HG02678 (cell line): ENCODE measurements at regions not wholly inside any gene's neighbourhood (a gene's known extent, or its start where the extent isn't known, plus 50 kb on each side); places are given as distances from the start of the nearest gene placed in this dataset.
"Not testable (repeated sequence)": the region's sequence is repeated elsewhere in the genome, so short reads cannot be mapped to it uniquely, and the experiment has no call there.

Source experiments
- ATAC-seq: cut with Tn5 transposase; IDR thresholded peaks from one replicate; pipeline ENCODE4 v1.9.1; 2021; ENCODE audit warnings: mild to moderate bottlenecking, moderate library complexity; ENCODE audit not compliant: unreplicated experiment

- not testable (repeated sequence) for ATAC-seq
Measured at GRCh38 chr1:207196135-207196534, 92.1 kb downstream of the C4BPA start.

- not testable (repeated sequence) for ATAC-seq
Measured at GRCh38 chr1:207201534-207201933, 97.5 kb downstream of the C4BPA start.

- ATAC-seq = no peak
Measured at GRCh38 chr1:207202480-207202879, 98.4 kb downstream of the C4BPA start.

- ATAC-seq = no peak
Measured at GRCh38 chr1:207203541-207203940, 99.5 kb downstream of the C4BPA start.

GRCh38 chr1:207205614-207206061 lies 101.6 kb downstream of the C4BPA start:
- ATAC-seq = no peak

- ATAC-seq = not testable (repeated sequence)
Measured at GRCh38 chr1:207208691-207209090, 104.7 kb downstream of the C4BPA start.

- ATAC-seq = no peak
Measured at GRCh38 chr1:207214453-207214852, 107.0 kb upstream of the CD55 start.

GRCh38 chr1:207217778-207218511 lies 103.5 kb upstream of the CD55 start:
- ATAC-seq = peak; percentile 54

GRCh38 chr1:207218512-207219362 lies 102.7 kb upstream of the CD55 start:
- no peak for ATAC-seq

- no peak for ATAC-seq
Measured at GRCh38 chr1:207219979-207220889, 101.2 kb upstream of the CD55 start.

GRCh38 chr1:207221934-207222351 lies 99.5 kb upstream of the CD55 start:
- ATAC-seq = no peak

- ATAC-seq = no peak
Measured at GRCh38 chr1:207223162-207223561, 98.3 kb upstream of the CD55 start.

- no peak for ATAC-seq
Measured at GRCh38 chr1:207224666-207225065, 96.8 kb upstream of the CD55 start.

- no peak for ATAC-seq
Measured at GRCh38 chr1:207227131-207227630, 94.3 kb upstream of the CD55 start.

GRCh38 chr1:207228987-207229386 lies 92.5 kb upstream of the CD55 start:
- no peak for ATAC-seq

- ATAC-seq = no peak
Measured at GRCh38 chr1:207230441-207230840, 91.0 kb upstream of the CD55 start.

GRCh38 chr1:207234690-207235089 lies 86.8 kb upstream of the CD55 start:
- no peak for ATAC-seq

GRCh38 chr1:207239874-207240273 lies 81.6 kb upstream of the CD55 start:
- ATAC-seq = no peak

- no peak for ATAC-seq
Measured at GRCh38 chr1:207240325-207241101, 81.0 kb upstream of the CD55 start.
